ENCODE measurements at regions not wholly inside any gene's neighbourhood (a gene's known extent, or its start where the extent isn't known, plus 50 kb on each side); places are given as distances from the start of the nearest gene placed in this dataset.

GRCh38 chr1:184153731-184154130 lies 102.2 kb downstream of the TSEN15 start:
- TF ChIP-seq CTCF (IDR thresholded peaks at IDR 0.05; ENCODE audit: extremely low read depth, missing control alignments): no peak
- DNase-seq (ENCODE audit: low spot score): no peak

GRCh38 chr1:184156521-184157393 lies 105.2 kb downstream of the TSEN15 start:
- no peak for DNase-seq (ENCODE audit: low spot score)
- no peak for TF ChIP-seq CTCF (IDR thresholded peaks at IDR 0.05; ENCODE audit: extremely low read depth, missing control alignments)

- TF ChIP-seq CTCF (IDR thresholded peaks at IDR 0.05; ENCODE audit: extremely low read depth, missing control alignments): no peak
- DNase-seq (ENCODE audit: low spot score): no peak
Observed at GRCh38 chr1:184157394-184157742, 105.8 kb downstream of the TSEN15 start.

- no peak for TF ChIP-seq CTCF (IDR thresholded peaks at IDR 0.05; ENCODE audit: extremely low read depth, missing control alignments)
- DNase-seq (ENCODE audit: low spot score): no peak
Observed at GRCh38 chr1:184158896-184159681, 107.6 kb downstream of the TSEN15 start.

GRCh38 chr1:184160236-184160635 lies 108.7 kb downstream of the TSEN15 start:
- no peak for TF ChIP-seq CTCF (IDR thresholded peaks at IDR 0.05; ENCODE audit: extremely low read depth, missing control alignments)
- DNase-seq (ENCODE audit: low spot score): no peak

GRCh38 chr1:184161071-184161698 lies 109.7 kb downstream of the TSEN15 start:
- DNase-seq (ENCODE audit: low spot score): no peak
- TF ChIP-seq CTCF (IDR thresholded peaks at IDR 0.05; ENCODE audit: extremely low read depth, missing control alignments): no peak

- no peak for TF ChIP-seq CTCF (IDR thresholded peaks at IDR 0.05; ENCODE audit: extremely low read depth, missing control alignments)
Observed at GRCh38 chr1:184162281-184162680, 110.8 kb downstream of the TSEN15 start.

More at GRCh38 chr1:184162281-184162680, 110.8 kb downstream of the TSEN15 start:
- DNase-seq (ENCODE audit: low spot score): no peak

All from GM20000 (cell line).